GM21737 (cell line): ENCODE measurements at regions not wholly inside any gene's neighbourhood (a gene's known extent, or its start where the extent isn't known, plus 50 kb on each side); places are given as distances from the start of the nearest gene placed in this dataset.
"Not testable (repeated sequence)": the region's sequence is repeated elsewhere in the genome, so short reads cannot be mapped to it uniquely, and the experiment has no call there.

Experiments used
- ATAC-seq: cut with Tn5 transposase; IDR thresholded peaks from one replicate; pipeline ENCODE4 v1.9.1; 2021; ENCODE audit warnings: mild to moderate bottlenecking, moderate library complexity; ENCODE audit not compliant: unreplicated experiment

- no peak for ATAC-seq
Measured at GRCh38 chr13:53264751-53265385, 236.3 kb downstream of the OLFM4 start.

- no peak for ATAC-seq
Measured at GRCh38 chr13:53266757-53267156, 238.1 kb downstream of the OLFM4 start.

GRCh38 chr13:53269634-53270033, 241.0 kb downstream of the OLFM4 start:
- no peak for ATAC-seq

GRCh38 chr13:53272873-53273272, 244.3 kb downstream of the OLFM4 start:
- no peak for ATAC-seq

- no peak for ATAC-seq
Measured at GRCh38 chr13:53276265-53276664, 247.7 kb downstream of the OLFM4 start.

- no peak for ATAC-seq
Measured at GRCh38 chr13:53281677-53282076, 253.1 kb downstream of the OLFM4 start.

- ATAC-seq = no peak
Measured at GRCh38 chr13:53285896-53286430, 257.4 kb downstream of the OLFM4 start.

- ATAC-seq = no peak
Measured at GRCh38 chr13:53298396-53298795, 269.8 kb downstream of the OLFM4 start.

- ATAC-seq = no peak
Measured at GRCh38 chr13:53301449-53301848, 272.8 kb downstream of the OLFM4 start.

GRCh38 chr13:53305419-53305818, 276.8 kb downstream of the OLFM4 start:
- not testable (repeated sequence) for ATAC-seq

GRCh38 chr13:53310786-53311185, 282.2 kb downstream of the OLFM4 start:
- ATAC-seq = no peak

GRCh38 chr13:53311561-53311960, 282.9 kb downstream of the OLFM4 start:
- no peak for ATAC-seq

- ATAC-seq = no peak
Measured at GRCh38 chr13:53321296-53321801, 292.7 kb downstream of the OLFM4 start.

- ATAC-seq = no peak
Measured at GRCh38 chr13:53324656-53325055, 296.0 kb downstream of the OLFM4 start.

GRCh38 chr13:53326716-53327115, 298.1 kb downstream of the OLFM4 start:
- ATAC-seq = no peak

GRCh38 chr13:53327680-53328315, 299.2 kb downstream of the OLFM4 start:
- ATAC-seq = no peak

- no peak for ATAC-seq
Measured at GRCh38 chr13:53336441-53337160, 308.0 kb downstream of the OLFM4 start.

- no peak for ATAC-seq
Measured at GRCh38 chr13:53338760-53339159, 310.1 kb downstream of the OLFM4 start.

- no peak for ATAC-seq
Measured at GRCh38 chr13:53340505-53341143, 312.0 kb downstream of the OLFM4 start.

- no peak for ATAC-seq
Measured at GRCh38 chr13:53341144-53341510, 312.5 kb downstream of the OLFM4 start.
